CD4-positive, alpha-beta memory T cell (primary cell): ENCODE measurements at regions not wholly inside any gene's neighbourhood (a gene's known extent, or its start where the extent isn't known, plus 50 kb on each side); places are given as distances from the start of the nearest gene placed in this dataset.

ENCODE experiments used
- CTCF ChIA-PET: fragments of 350-600 bp; sonication (Branson Sonifier 250); formaldehyde crosslinking; loops from one replicate; lab custom pipeline; 2021; ENCODE audit warnings: inconsistent platforms; ENCODE audit not compliant: partially characterized antibody; lab: Charles Lee
- POLR2A ChIA-PET: fragments of 350-600 bp; sonication (Branson Sonifier 250); formaldehyde crosslinking; loops from one replicate; lab custom pipeline; 2021; ENCODE audit not compliant: partially characterized antibody; lab: Charles Lee
- DNase-seq, 5 donors: peaks; one replicate each; pipeline versions ENCODE4 v3.0.0 to v3.0.0-alpha.2; 2020 to 2022; ENCODE audit warnings: mixed read lengths in 1 of 5
- H3K27ac ChIP-seq: one replicate; pipeline ENCODE4 v1.7.0; 2013; ENCODE audit warnings: low read depth, low read length
- H3K27me3 ChIP-seq: 2 replicates; pipeline ENCODE4 v1.7.0; 2013; ENCODE audit warnings: mild to moderate bottlenecking, low read length, moderate library complexity; ENCODE audit not compliant: insufficient read depth
- H3K36me3 ChIP-seq: 2 replicates; pipeline ENCODE4 v1.7.0; 2013; ENCODE audit warnings: mild to moderate bottlenecking, low read length, moderate library complexity; ENCODE audit not compliant: insufficient read depth
- H3K4me1 ChIP-seq: 2 replicates; pipeline ENCODE4 v1.7.0; 2013; ENCODE audit warnings: mild to moderate bottlenecking, low read length, moderate library complexity; ENCODE audit not compliant: insufficient read depth
- H3K4me3 ChIP-seq, 2 donors: one replicate each; pipeline ENCODE4 v1.7.0; 2013; ENCODE audit warnings: low read length in 2 of 2, mild to moderate bottlenecking in 1 of 2
- H3K9me3 ChIP-seq, 2 donors: one replicate each; pipeline ENCODE4 v1.7.0; 2013; ENCODE audit warnings: low read length in 2 of 2, control low read depth in 1 of 2; ENCODE audit not compliant: control insufficient read depth in 1 of 2
- H3K27ac Mint-ChIP-seq, 7 donors: one replicate each; pipeline ENCODE4 v1.8.0; 2020 to 2021; ENCODE audit warnings: mixed read lengths in 7 of 7, mild to moderate bottlenecking in 6 of 7, inconsistent platforms in 3 of 7, moderate library complexity in 3 of 7
- H3K27me3 Mint-ChIP-seq, 2 donors: one replicate each; pipeline ENCODE4 v1.8.0; 2020 to 2021; ENCODE audit warnings: mixed read lengths in 2 of 2
- H3K36me3 Mint-ChIP-seq, 2 donors: one replicate each; pipeline ENCODE4 v1.8.0; 2020 to 2021; ENCODE audit warnings: mixed read lengths in 2 of 2, inconsistent platforms in 1 of 2, mild to moderate bottlenecking in 1 of 2
- H3K4me1 Mint-ChIP-seq, 4 donors: one replicate each; pipeline ENCODE4 v1.8.0; 2020 to 2021; ENCODE audit warnings: mixed read lengths in 4 of 4, mild to moderate bottlenecking in 1 of 4
- H3K4me3 Mint-ChIP-seq, 8 donors: one replicate each; pipeline ENCODE4 v1.8.0; 2020 to 2021; ENCODE audit warnings: mixed read lengths in 8 of 8, mild to moderate bottlenecking in 7 of 8, moderate library complexity in 6 of 8, inconsistent platforms in 3 of 8
- H3K9me3 Mint-ChIP-seq, 8 donors: one replicate each; pipeline ENCODE4 v1.8.0; 2020 to 2021; ENCODE audit warnings: mixed read lengths in 8 of 8, mild to moderate bottlenecking in 5 of 8, inconsistent platforms in 3 of 8, moderate library complexity in 1 of 8
- intact Hi-C: fragments of 100-400 bp; cut with micrococcal nuclease; formaldehyde crosslinking; loops from one replicate; pipeline ENCODE4 v1.15.1; 2023

GRCh38 chr13:109899316-109899715 is 112.9 kb upstream of the IRS2 start:
- POLR2A ChIA-PET, result no interaction called here
- no peaks in the 10 kb centered on the region for H3K4me1 Mint-ChIP-seq
- Histone ChIP-seq H3K9me3 (no peaks in the 10 kb centered on the region), H3K4me1 (no peaks in the 10 kb centered on the region), H3K4me3 (no peak overlapping the region), H3K36me3 (no peaks in the 10 kb centered on the region), H3K27me3 (no peaks in the 10 kb centered on the region), H3K27ac (no peak overlapping the region)
- no peaks in the 10 kb centered on the region for H3K36me3 Mint-ChIP-seq
- H3K4me3 Mint-ChIP-seq, result no peak overlapping the region
- DNase-seq, result no peak
- H3K27ac Mint-ChIP-seq, result no peak overlapping the region
- no peaks in the 10 kb centered on the region for H3K9me3 Mint-ChIP-seq
- intact Hi-C loops, result no loop called here
- H3K27me3 Mint-ChIP-seq, result peaks cover 4 to 11% of the 10 kb centered on the region in 2 donors
- CTCF ChIA-PET, result no interaction called here

GRCh38 chr13:109897988-109898624 is 111.7 kb upstream of the IRS2 start:
- ChIA-PET POLR2A (no interaction called here), CTCF (no interaction called here)
- Mint-ChIP-seq H3K36me3 (no peaks in the 10 kb centered on the region), H3K4me3 (no peak overlapping the region), H3K27ac (no peak overlapping the region), H3K4me1 (no peaks in the 10 kb centered on the region), H3K27me3 (peaks cover 4 to 14% of the 10 kb centered on the region in 2 donors), H3K9me3 (no peaks in the 10 kb centered on the region)
- H3K36me3 ChIP-seq, result no peaks in the 10 kb centered on the region
- intact Hi-C loops, result no loop called here
- H3K27me3 ChIP-seq, result no peaks in the 10 kb centered on the region
- no peaks in the 10 kb centered on the region for H3K9me3 ChIP-seq
- DNase-seq, result no peak
- H3K4me3 ChIP-seq, result no peak overlapping the region
- no peaks in the 10 kb centered on the region for H3K4me1 ChIP-seq
- no peak overlapping the region for H3K27ac ChIP-seq

DNA sequence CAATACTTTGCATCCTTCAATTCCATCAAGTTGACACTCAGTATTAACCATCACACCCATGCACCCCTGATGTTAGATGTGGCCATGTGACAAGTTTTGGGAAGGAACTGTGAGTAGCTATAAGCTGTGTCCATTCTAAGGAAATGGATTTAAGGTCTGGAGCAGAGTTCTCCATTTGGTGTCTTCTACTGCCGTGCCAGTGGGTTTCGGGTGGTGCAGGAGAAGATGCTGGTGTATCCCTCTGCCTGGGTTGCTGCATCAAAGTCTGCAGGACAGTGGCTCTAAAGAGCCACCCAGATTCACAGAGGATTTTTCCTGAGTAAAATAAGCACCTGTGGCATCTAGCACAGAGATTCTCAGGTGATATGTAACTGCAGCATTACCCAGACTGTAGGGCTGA is 105.7 kb upstream of the IRS2 start:
- H3K9me3 Mint-ChIP-seq, result peaks cover 0 to 8% (median 0%) of the 10 kb centered on the region in 8 donors
- H3K4me1 Mint-ChIP-seq, result no peaks in the 10 kb centered on the region
- CTCF ChIA-PET, result no interaction called here

DNA sequence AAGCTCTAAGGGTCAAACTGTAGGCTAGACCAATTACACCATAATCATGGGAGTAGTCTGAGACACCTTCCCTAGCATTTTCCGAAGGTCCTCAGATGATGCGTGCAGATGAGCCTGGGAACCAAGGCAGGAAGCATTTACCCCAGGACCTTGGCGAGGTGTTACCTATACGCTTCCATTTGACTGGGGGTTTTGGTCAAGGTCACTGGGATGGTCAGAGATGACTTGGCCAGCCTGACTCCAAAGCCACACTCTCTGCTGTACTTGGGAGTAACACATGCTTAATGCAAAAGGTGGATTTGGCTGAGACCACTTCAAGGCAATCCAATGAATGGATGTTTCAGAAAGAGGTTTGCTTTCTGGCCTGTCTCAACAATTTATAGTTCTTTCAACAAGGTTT is 98.9 kb upstream of the IRS2 start:
- H3K4me3 ChIP-seq, result no peak overlapping the region
- ChIA-PET CTCF (no interaction called here), POLR2A (no interaction called here)
- H3K9me3 ChIP-seq, result no peaks in the 10 kb centered on the region
- no peaks in the 10 kb centered on the region for H3K27me3 ChIP-seq
- no peaks in the 10 kb centered on the region for H3K4me1 ChIP-seq
- Mint-ChIP-seq H3K4me1 (no peaks in the 10 kb centered on the region), H3K36me3 (no peaks in the 10 kb centered on the region), H3K4me3 (no peak overlapping the region), H3K9me3 (peaks cover 0 to 8% (median 0%) of the 10 kb centered on the region in 8 donors), H3K27me3 (no peaks in the 10 kb centered on the region), H3K27ac (no peak overlapping the region)
- H3K27ac ChIP-seq, result no peak overlapping the region
- H3K36me3 ChIP-seq, result no peaks in the 10 kb centered on the region
- no peak for DNase-seq
- intact Hi-C loops, result no loop called here

More for the DNA sequence above, 105.7 kb upstream of the IRS2 start:
- Mint-ChIP-seq H3K27ac (no peak overlapping the region), H3K27me3 (peaks cover 3 to 7% of the 10 kb centered on the region in 2 donors), H3K4me3 (no peak overlapping the region), H3K36me3 (no peaks in the 10 kb centered on the region)
- Histone ChIP-seq H3K9me3 (no peaks in the 10 kb centered on the region), H3K36me3 (no peaks in the 10 kb centered on the region), H3K27me3 (no peaks in the 10 kb centered on the region), H3K27ac (no peak overlapping the region), H3K4me1 (no peaks in the 10 kb centered on the region), H3K4me3 (no peak overlapping the region)
- no peak for DNase-seq
- intact Hi-C loops, result no loop called here
- POLR2A ChIA-PET, result no interaction called here

GRCh38 chr13:109884462-109884861 is 98.1 kb upstream of the IRS2 start:
- peaks cover 0 to 8% (median 0%) of the 10 kb centered on the region in 8 donors for H3K9me3 Mint-ChIP-seq
- Histone ChIP-seq H3K36me3 (no peaks in the 10 kb centered on the region), H3K4me3 (no peak overlapping the region), H3K27me3 (no peaks in the 10 kb centered on the region), H3K9me3 (no peaks in the 10 kb centered on the region), H3K27ac (no peak overlapping the region), H3K4me1 (no peaks in the 10 kb centered on the region)
- ChIA-PET CTCF (no interaction called here), POLR2A (no interaction called here)
- no peak for DNase-seq
- no peak overlapping the region for H3K27ac Mint-ChIP-seq
- no peaks in the 10 kb centered on the region for H3K27me3 Mint-ChIP-seq
- no peaks in the 10 kb centered on the region for H3K4me1 Mint-ChIP-seq
- H3K4me3 Mint-ChIP-seq, result no peak overlapping the region
- intact Hi-C loops, result no loop called here
- no peaks in the 10 kb centered on the region for H3K36me3 Mint-ChIP-seq

GRCh38 chr13:109883181-109884180 is 97.1 kb upstream of the IRS2 start:
- Mint-ChIP-seq H3K27ac (no peak overlapping the region), H3K9me3 (peaks cover 0 to 8% (median 0%) of the 10 kb centered on the region in 8 donors), H3K4me1 (no peaks in the 10 kb centered on the region), H3K36me3 (no peaks in the 10 kb centered on the region), H3K4me3 (no peak overlapping the region), H3K27me3 (peaks cover 0 to 1% of the 10 kb centered on the region in 2 donors)
- H3K9me3 ChIP-seq, result no peaks in the 10 kb centered on the region
- ChIA-PET CTCF (no interaction called here), POLR2A (no interaction called here)
- DNase-seq, result no peak
- no peaks in the 10 kb centered on the region for H3K27me3 ChIP-seq
- intact Hi-C loops, result no loop called here
- H3K36me3 ChIP-seq, result no peaks in the 10 kb centered on the region
- H3K27ac ChIP-seq, result no peak overlapping the region
- H3K4me1 ChIP-seq, result no peaks in the 10 kb centered on the region
- no peak overlapping the region for H3K4me3 ChIP-seq

GRCh38 chr13:109881961-109882558 is 95.7 kb upstream of the IRS2 start:
- intact Hi-C loops, result no loop called here
- CTCF ChIA-PET, result no interaction called here
- Histone ChIP-seq H3K27me3 (no peaks in the 10 kb centered on the region), H3K27ac (no peak overlapping the region), H3K4me3 (no peak overlapping the region), H3K36me3 (no peaks in the 10 kb centered on the region), H3K9me3 (no peaks in the 10 kb centered on the region), H3K4me1 (no peaks in the 10 kb centered on the region)
- POLR2A ChIA-PET, result no interaction called here
- no peaks in the 10 kb centered on the region for H3K4me1 Mint-ChIP-seq
- no peaks in the 10 kb centered on the region for H3K9me3 Mint-ChIP-seq
- H3K36me3 Mint-ChIP-seq, result no peaks in the 10 kb centered on the region
- peaks cover 2 to 5% of the 10 kb centered on the region in 2 donors for H3K27me3 Mint-ChIP-seq
- no peak overlapping the region for H3K4me3 Mint-ChIP-seq
- no peak for DNase-seq
- no peak overlapping the region for H3K27ac Mint-ChIP-seq
